T-helper 2 cell treated with Interferon-gamma antibody and Interleukin-4, amounts not matched to agents 5 μg/mL and 100 μg/mL, for 36 hours (primary cell): ENCODE measurements at regions not wholly inside any gene's neighbourhood (a gene's known extent, or its start where the extent isn't known, plus 50 kb on each side); places are given as distances from the start of the nearest gene placed in this dataset.

Source experiments
- DNase-seq: peaks from one replicate; pipeline ENCODE4 v3.0.0; 2021; ENCODE audit warnings: low spot score
- H3K27ac Mint-ChIP-seq: one replicate; pipeline ENCODE4 v1.8.0; 2021; ENCODE audit warnings: mild to moderate bottlenecking, mixed read lengths
- H3K27me3 Mint-ChIP-seq: one replicate; pipeline ENCODE4 v1.8.0; 2021; ENCODE audit warnings: low read depth, mixed read lengths
- H3K36me3 Mint-ChIP-seq: one replicate; pipeline ENCODE4 v1.8.0; 2021; ENCODE audit warnings: low read depth, mixed read lengths
- H3K4me1 Mint-ChIP-seq: one replicate; pipeline ENCODE4 v1.8.0; 2021; ENCODE audit warnings: low read depth, mixed read lengths
- H3K4me3 Mint-ChIP-seq: one replicate; pipeline ENCODE4 v1.8.0; 2022; ENCODE audit warnings: mild to moderate bottlenecking, moderate library complexity, mixed read lengths
- H3K9me3 Mint-ChIP-seq: one replicate; pipeline ENCODE4 v1.8.0; 2021; ENCODE audit warnings: mixed read lengths

GRCh38 chr20:22425344-22426295 lies 158.8 kb downstream of the FOXA2 start:
- Mint-ChIP-seq H3K27ac (no peak overlapping the region), H3K9me3 (peaks cover 3% of the 10 kb centered on the region), H3K4me3 (no peak overlapping the region), H3K27me3 (no peaks in the 10 kb centered on the region), H3K36me3 (no peaks in the 10 kb centered on the region), H3K4me1 (no peaks in the 10 kb centered on the region)
- no peak for DNase-seq

GRCh38 chr20:22423190-22423832 lies 161.1 kb downstream of the FOXA2 start:
- Mint-ChIP-seq H3K36me3 (no peaks in the 10 kb centered on the region), H3K4me1 (no peaks in the 10 kb centered on the region), H3K27me3 (no peaks in the 10 kb centered on the region), H3K4me3 (no peak overlapping the region), H3K9me3 (peaks cover 3% of the 10 kb centered on the region), H3K27ac (no peak overlapping the region)
- DNase-seq = no peak

DNA sequence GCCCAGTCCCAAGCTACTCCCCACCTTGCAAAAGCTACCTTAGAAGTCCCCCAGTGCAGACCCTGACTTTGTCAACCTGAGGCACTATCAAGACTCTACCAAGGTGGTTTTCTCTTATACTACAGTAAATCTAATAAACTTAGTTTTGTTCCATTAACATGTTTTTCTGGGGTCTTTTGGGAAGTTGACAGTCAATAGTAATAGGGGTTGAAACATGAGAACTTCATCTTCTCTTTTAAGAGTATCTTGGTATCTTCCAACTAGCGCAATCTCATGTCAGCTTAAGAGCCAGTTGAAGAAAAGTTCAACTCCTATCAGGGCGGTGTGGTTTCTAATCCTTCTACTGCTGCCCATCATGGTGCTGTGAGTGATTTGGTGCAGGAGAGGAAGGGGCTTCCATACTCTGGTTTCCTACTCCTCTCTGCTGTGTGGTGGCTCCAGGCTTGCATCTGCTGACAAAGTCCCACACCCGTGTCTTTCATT lies 164.2 kb downstream of the FOXA2 start:
- no peak for DNase-seq
- Mint-ChIP-seq H3K36me3 (no peaks in the 10 kb centered on the region), H3K27ac (no peak overlapping the region), H3K27me3 (no peaks in the 10 kb centered on the region), H3K9me3 (peaks cover 3% of the 10 kb centered on the region), H3K4me1 (no peaks in the 10 kb centered on the region), H3K4me3 (no peak overlapping the region)

GRCh38 chr20:22418738-22419137 lies 165.6 kb downstream of the FOXA2 start:
- Mint-ChIP-seq H3K4me1 (no peaks in the 10 kb centered on the region), H3K27me3 (no peaks in the 10 kb centered on the region), H3K27ac (no peak overlapping the region), H3K36me3 (no peaks in the 10 kb centered on the region), H3K4me3 (no peak overlapping the region), H3K9me3 (peaks cover 3% of the 10 kb centered on the region)
- no peak for DNase-seq

- no peaks in the 10 kb centered on the region for H3K9me3 Mint-ChIP-seq
Observed at GRCh38 chr20:22414305-22414742, 170.0 kb downstream of the FOXA2 start.

GRCh38 chr20:22412977-22413868 lies 171.1 kb downstream of the FOXA2 start:
- no peaks in the 10 kb centered on the region for H3K4me1 Mint-ChIP-seq
- H3K27me3 Mint-ChIP-seq = no peaks in the 10 kb centered on the region
- no peak overlapping the region for H3K27ac Mint-ChIP-seq
- no peak for DNase-seq
- H3K9me3 Mint-ChIP-seq = peaks cover 5% of the 10 kb centered on the region
- H3K36me3 Mint-ChIP-seq = no peaks in the 10 kb centered on the region
- H3K4me3 Mint-ChIP-seq = no peak overlapping the region

More at GRCh38 chr20:22414305-22414742, 170.0 kb downstream of the FOXA2 start:
- no peaks in the 10 kb centered on the region for H3K27me3 Mint-ChIP-seq
- H3K4me3 Mint-ChIP-seq = no peak overlapping the region
- no peaks in the 10 kb centered on the region for H3K36me3 Mint-ChIP-seq
- H3K27ac Mint-ChIP-seq = no peak overlapping the region
- no peak for DNase-seq
- no peaks in the 10 kb centered on the region for H3K4me1 Mint-ChIP-seq

DNA sequence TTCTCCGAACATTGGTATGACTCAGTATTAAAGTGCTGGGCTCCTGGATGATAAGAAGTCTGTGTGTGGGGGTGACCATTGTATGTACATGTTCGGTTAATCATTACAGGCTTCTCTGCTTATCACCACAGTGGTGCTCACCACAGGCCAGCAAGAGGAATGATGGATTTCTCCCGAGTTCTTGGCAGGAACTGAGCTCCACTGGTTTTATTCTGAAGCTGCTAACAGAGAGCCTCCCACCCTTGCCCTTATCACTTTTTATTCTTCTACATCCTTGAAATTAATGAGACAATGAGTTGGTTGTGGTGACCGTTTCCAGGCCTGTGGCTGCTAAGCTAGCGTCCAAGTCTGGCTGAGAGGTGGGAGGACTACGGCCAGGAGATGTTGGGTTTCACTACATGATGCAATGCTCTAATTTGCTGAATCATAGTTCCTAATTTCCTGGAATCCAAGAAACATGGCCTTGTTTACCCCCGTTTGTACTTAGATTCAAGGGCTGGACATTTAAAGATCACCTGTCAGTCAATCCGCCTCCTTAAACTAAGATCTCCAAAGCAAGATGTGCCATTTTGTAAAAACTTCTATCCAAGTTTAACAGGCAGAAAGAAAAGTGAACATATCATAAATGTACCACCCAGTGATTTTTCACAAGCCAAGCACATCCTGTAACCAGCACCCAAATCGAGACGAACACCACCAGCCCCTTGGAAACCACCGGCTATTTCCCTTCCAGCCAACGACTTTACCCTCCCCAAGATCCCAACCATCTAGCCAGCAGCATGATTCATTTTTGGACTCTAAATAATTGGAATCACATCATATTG lies 172.5 kb downstream of the FOXA2 start:
- no peaks in the 10 kb centered on the region for H3K4me1 Mint-ChIP-seq
- H3K27me3 Mint-ChIP-seq = no peaks in the 10 kb centered on the region
- H3K27ac Mint-ChIP-seq = no peak overlapping the region
- peaks cover 5% of the 10 kb centered on the region for H3K9me3 Mint-ChIP-seq
- no peak overlapping the region for H3K4me3 Mint-ChIP-seq
- no peak for DNase-seq
- no peaks in the 10 kb centered on the region for H3K36me3 Mint-ChIP-seq

- H3K27ac Mint-ChIP-seq = no peak overlapping the region
- H3K9me3 Mint-ChIP-seq = peaks cover 5% of the 10 kb centered on the region
- no peak for DNase-seq
- H3K4me3 Mint-ChIP-seq = no peak overlapping the region
- H3K27me3 Mint-ChIP-seq = no peaks in the 10 kb centered on the region
- H3K4me1 Mint-ChIP-seq = no peaks in the 10 kb centered on the region
- H3K36me3 Mint-ChIP-seq = no peaks in the 10 kb centered on the region
Observed at GRCh38 chr20:22411286-22411626, 173.1 kb downstream of the FOXA2 start.

DNA sequence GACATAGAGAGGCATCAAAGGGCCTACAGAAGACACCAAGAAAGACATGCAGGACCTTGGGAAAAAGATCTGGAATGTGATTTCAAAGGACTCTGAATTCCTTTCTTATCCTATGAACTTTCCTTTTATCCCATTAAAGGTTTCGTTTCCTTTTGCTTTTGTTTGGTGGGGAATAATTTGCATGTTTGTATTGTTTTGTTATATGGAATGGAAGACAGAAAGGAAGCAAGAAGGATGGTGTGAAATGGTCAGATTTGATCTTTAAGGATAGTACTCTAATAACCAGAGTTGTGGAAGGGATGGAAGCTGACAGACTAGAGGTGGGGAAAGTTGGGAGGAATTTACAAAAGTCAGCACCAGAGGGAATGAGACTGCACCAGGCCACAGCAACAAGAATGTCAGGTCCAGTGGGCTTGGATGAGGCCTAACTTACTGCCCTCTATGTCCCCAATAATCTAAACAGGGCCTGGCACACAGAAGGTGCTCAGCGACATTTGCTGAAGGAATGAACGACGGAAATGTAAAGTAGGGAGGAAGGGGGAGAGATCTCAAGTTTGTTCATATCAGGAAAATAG lies 173.7 kb downstream of the FOXA2 start:
- no peak for DNase-seq
- Mint-ChIP-seq H3K36me3 (no peaks in the 10 kb centered on the region), H3K4me3 (no peak overlapping the region), H3K27me3 (no peaks in the 10 kb centered on the region), H3K4me1 (no peaks in the 10 kb centered on the region), H3K9me3 (peaks cover 5% of the 10 kb centered on the region), H3K27ac (no peak overlapping the region)

- H3K27me3 Mint-ChIP-seq = no peaks in the 10 kb centered on the region
- H3K9me3 Mint-ChIP-seq = peaks cover 5% of the 10 kb centered on the region
- H3K36me3 Mint-ChIP-seq = no peaks in the 10 kb centered on the region
- no peak overlapping the region for H3K27ac Mint-ChIP-seq
- DNase-seq = no peak
- H3K4me3 Mint-ChIP-seq = no peak overlapping the region
- H3K4me1 Mint-ChIP-seq = no peaks in the 10 kb centered on the region
Observed at GRCh38 chr20:22408521-22409402, 175.6 kb downstream of the FOXA2 start.

- no peaks in the 10 kb centered on the region for H3K36me3 Mint-ChIP-seq
- H3K4me1 Mint-ChIP-seq = no peaks in the 10 kb centered on the region
- no peak for DNase-seq
- no peaks in the 10 kb centered on the region for H3K27me3 Mint-ChIP-seq
- H3K27ac Mint-ChIP-seq = no peak overlapping the region
- H3K4me3 Mint-ChIP-seq = no peak overlapping the region
- H3K9me3 Mint-ChIP-seq = peaks cover 5% of the 10 kb centered on the region
Observed at GRCh38 chr20:22407237-22408193, 176.9 kb downstream of the FOXA2 start.
